ENCODE measurements at regions not wholly inside any gene's neighbourhood (a gene's known extent, or its start where the extent isn't known, plus 50 kb on each side); places are given as distances from the start of the nearest gene placed in this dataset.
"Not testable (repeated sequence)": the region's sequence is repeated elsewhere in the genome, so short reads cannot be mapped to it uniquely, and the experiment has no call there.

GRCh38 chr3:159669766-159670165 lies 318.9 kb upstream of the IL12A start:
- DNase-seq, result no peak

GRCh38 chr3:159672728-159673688 lies 315.6 kb upstream of the IL12A start:
- DNase-seq, result no peak

DNA sequence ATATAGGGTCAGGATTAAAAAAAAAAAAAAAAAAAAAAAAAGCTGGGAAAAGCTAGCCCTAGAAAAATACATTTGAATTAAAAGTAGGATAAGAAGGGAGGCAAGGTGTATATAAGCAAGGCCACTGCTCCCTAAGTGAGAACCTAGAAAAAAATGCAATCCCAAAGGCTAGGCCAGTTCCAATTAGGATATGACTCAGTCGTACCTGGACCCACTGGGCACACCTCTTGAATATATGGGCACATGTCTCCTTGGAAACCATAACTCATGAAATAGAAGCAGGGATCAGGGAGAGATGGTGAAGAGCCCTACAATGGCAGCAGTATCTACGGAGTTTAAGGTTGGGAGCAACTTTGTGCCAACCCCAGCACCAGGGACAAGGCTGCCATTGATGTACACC lies 314.1 kb upstream of the IL12A start:
- no peak for DNase-seq

DNA sequence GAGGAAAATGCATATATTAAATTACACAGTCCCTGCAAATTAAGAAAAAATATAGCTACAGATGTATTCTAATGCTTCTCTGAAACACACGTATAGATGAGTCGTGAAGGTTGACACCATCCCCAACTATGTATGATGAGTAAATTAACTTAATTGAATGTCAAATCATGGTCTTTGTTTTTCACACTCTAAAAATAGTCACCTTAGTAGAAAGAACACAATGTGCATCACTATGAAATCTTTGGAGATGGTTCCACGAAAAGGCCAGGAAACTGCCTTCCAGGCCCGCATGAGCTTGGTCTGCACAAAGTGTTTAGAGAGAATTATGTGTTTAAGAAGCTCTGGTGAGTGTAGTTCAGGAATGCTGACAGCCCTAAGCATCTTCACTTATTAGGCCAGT lies 313.4 kb upstream of the IL12A start:
- DNase-seq, result no peak

- no peak for DNase-seq
Measured at GRCh38 chr3:159679900-159680299, 308.7 kb upstream of the IL12A start.

- DNase-seq, result not testable (repeated sequence)
Measured at GRCh38 chr3:159681717-159682116, 306.9 kb upstream of the IL12A start.

DNA sequence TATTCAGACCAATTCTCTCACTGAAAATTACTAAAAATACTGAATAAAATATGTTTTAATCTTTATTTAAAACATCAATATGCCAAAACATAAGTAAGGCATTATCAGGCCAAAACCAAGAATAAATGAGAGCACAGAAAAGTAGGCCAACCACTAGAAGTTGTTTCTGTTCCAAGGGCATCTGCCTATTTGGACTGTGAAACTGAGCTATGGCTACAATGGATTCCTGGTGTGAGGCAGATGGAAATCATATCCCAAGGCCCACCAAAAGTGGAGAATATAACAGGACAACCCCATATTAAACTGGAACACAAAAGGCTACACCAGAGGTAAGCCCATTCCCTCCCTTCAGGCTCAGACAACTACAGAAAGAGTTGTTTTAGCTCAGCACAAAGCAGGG lies 302.8 kb upstream of the IL12A start:
- DNase-seq, result no peak

- DNase-seq, result no peak
Measured at GRCh38 chr3:159693226-159693625, 295.4 kb upstream of the IL12A start.

- DNase-seq, result no peak
Measured at GRCh38 chr3:159711560-159712333, 276.9 kb upstream of the IL12A start.

DNA sequence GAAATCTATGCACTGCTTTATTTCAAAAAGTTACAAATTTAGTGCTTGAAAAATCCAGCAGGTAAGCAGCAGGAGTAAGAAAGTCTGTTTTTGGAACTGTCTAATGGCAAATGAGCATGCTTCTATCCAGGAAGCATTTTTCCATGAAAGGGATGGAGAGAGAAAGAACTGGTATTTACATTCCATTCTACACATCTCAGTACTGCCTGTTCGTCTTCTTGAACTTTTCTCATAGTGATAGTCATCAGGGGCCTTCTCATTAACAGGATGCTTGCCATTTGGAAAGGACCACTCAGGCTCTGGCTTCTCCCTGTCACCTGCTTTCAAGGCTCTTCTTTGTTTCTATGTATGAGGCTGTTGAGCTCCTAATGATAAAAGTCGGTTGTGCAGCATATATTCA lies 267.3 kb upstream of the IL12A start:
- DNase-seq, result no peak

- no peak for DNase-seq
Measured at GRCh38 chr3:159723295-159723694, 265.3 kb upstream of the IL12A start.

DNA sequence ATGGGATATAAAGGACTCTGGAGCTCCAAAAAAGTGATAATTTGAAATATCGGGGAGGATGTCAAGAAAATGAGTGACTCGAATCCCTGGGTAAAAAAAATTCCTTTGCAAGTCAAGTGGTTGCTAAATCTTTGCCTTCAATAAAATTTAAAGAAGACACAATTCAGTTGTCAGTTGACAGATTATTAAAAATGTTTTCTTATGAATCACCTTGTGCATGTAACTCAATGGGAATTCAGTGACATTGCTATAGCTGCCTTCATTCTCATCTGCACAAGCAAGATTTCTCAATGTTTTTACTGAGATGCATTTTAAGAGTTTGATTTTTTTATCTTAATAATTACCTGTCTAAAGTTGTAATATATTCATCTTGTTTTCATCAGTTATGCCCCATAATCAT lies 264.0 kb upstream of the IL12A start:
- no peak for DNase-seq

- no peak for DNase-seq
Measured at GRCh38 chr3:159726231-159726964, 262.2 kb upstream of the IL12A start.

DNA sequence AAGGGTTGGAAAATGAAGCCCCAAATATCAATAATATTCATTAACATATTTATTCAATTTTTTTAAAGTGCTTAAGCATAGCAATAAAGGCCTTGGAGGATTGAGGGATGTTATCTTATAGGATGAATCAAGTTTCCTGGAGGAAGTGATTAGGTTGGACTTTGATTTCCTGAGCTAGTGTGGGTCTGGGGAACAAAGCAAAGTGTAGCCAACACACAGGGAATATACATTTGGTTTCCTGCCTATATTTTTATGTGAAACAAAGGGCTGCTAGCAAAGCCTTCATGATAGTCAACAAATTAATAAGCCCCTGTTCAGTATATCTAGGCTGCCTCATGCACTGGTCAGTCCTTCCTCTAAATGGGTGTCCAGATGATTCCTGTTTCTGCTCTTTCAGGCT lies 261.1 kb upstream of the IL12A start:
- no peak for DNase-seq

DNA sequence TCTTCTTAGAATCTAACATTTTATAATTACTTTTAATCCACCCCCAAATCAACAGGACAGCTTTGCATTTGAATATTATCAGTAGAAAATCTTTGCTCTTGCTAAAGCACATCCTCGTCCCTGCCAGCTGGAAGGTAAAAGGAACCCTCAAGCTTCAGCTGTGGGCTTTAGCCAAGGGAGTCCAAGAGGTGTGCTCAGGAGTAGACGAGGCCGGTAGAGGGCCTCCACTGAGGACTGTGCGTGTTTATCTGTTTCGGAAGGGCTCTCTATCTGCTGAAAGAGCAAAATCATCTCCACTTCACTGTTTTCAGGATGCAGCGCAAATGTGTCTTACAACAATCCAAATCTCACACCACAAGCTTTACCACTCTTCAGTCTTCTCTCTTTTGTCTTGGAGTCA lies 257.4 kb upstream of the IL12A start:
- no peak for DNase-seq

GRCh38 chr3:159732172-159733111 lies 256.2 kb upstream of the IL12A start:
- DNase-seq, result no peak

DNA sequence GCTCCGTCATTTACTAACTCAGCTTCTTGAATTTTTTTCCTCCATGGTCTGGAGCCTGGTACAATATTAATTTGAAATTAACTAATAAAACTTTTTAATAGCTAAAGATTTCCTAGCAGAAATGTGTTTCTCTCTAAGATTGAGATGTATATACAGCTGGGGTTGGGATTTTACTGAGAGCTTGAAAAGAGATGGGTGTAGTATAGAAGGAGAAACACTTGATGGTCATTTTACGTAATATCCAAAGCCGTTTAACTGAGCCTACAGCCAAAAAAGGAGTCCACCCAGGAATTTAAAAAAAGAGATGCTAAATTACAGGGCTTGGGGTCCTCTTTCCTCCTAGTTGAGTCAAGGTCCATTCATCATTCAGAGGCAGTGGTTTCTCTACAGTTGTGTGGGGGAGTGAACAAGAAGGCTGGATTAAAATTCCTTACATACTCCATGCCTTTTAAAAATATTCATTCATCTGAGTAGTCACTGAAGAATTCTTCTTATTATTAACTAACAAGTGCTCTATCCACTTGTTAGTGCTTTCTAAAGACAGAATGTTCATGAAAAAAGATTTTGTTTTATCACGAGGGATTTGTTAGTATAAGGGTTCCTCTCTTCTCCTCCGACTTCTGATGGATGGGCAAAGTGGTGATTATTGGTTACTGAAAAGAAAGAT lies 255.3 kb upstream of the IL12A start:
- no peak for DNase-seq

GRCh38 chr3:159734681-159735080 lies 254.0 kb upstream of the IL12A start:
- DNase-seq, result no peak

DNA sequence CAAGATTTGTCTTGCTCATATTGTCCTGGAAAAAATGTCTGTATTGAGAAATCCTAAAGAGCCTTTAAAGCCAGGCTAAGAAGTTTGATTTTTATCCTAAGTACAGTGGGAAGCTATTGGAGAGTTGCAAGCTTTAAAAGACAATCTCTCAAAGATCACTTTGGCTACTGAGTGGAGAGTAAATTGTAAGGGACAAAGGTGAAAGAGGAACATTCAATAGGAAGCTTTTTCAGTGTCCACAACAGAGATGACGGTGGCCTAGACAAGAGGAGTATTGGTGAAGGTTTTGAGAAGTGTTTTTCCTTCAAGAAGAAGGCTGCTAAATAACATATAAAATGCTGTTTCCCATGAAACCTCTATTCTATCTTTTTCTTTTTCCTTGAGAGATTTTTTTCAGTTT lies 249.5 kb upstream of the IL12A start:
- DNase-seq, result no peak

DNA sequence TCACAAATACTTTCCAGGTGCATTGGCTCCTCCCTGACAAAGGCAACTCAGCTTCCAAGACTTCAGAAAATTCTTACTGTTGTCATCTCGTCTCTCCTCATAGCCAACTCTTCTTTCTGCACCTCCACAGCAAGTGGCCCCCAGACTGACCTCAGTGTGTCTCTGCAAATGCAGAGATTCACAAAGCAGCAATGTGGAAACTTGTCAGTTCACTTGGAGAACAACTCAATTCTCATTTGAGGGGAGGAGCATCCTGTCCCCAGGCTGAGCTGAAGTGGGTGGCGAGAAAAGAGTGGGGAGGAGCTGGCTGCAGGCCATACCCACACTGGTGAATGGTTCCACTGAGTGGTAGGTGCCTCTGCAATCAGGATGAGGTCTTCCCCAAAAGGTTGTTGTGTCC lies 248.7 kb upstream of the IL12A start:
- no peak for DNase-seq

- no peak for DNase-seq
Measured at GRCh38 chr3:159741281-159741680, 247.4 kb upstream of the IL12A start.

DNA sequence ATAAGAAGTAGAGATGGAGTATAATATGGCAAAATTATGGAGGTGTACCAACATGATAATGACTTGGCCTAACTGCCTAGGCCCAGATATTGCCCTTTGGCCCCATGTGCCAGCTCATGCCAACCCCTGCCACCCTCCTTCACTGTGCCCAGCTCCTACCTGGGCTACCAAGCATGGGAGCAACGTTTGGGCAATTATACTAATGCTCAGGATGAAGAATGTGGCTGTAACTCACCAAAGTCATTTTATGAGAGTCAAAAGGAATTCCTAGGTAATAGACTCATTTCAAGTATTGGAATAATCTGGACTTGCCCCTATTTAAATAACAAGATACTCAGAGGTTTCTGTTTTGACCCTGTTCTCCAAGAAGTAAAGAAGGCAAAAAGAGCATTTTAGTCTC lies 240.2 kb upstream of the IL12A start:
- DNase-seq, result no peak
